GM23248 (cell line): ENCODE measurements at regions not wholly inside any gene's neighbourhood (a gene's known extent, or its start where the extent isn't known, plus 50 kb on each side); places are given as distances from the start of the nearest gene placed in this dataset.

Experiments used
- DNase-seq: peaks from one replicate; pipeline ENCODE4 v3.0.0-alpha.2; 2015
- H2AFZ ChIP-seq: fragments of 200-600 bp; sonication (generic); 2 replicates; pipeline ENCODE4 v1.6.1; 2016; ENCODE audit warnings: antibody characterized with exemption
- H3F3A ChIP-seq: fragments of 200-600 bp; sonication (generic); 2 replicates; pipeline ENCODE4 v1.6.1; 2016; ENCODE audit warnings: mild to moderate bottlenecking, antibody characterized with exemption, mixed run types; ENCODE audit not compliant: insufficient read depth
- H3K27ac ChIP-seq: fragments of 200-600 bp; sonication (generic); 2 replicates; pipeline ENCODE4 v1.5.1; 2016; ENCODE audit warnings: mild to moderate bottlenecking
- H3K27me3 ChIP-seq: fragments of 200-600 bp; sonication (generic); replicated peaks from 2 replicates; pipeline ENCODE4 v1.6.1; 2016; ENCODE audit warnings: mild to moderate bottlenecking; ENCODE audit not compliant: insufficient read depth
- H3K36me3 ChIP-seq: fragments of 200-600 bp; sonication (generic); 2 replicates; pipeline ENCODE4 v1.6.1; 2016; ENCODE audit warnings: low read depth, mild to moderate bottlenecking
- H3K4me1 ChIP-seq: fragments of 200-600 bp; sonication (generic); 2 replicates; pipeline ENCODE4 v1.6.1; 2016; ENCODE audit warnings: mild to moderate bottlenecking; ENCODE audit not compliant: insufficient read depth
- H3K4me2 ChIP-seq: fragments of 200-600 bp; sonication (generic); one replicate; pipeline ENCODE4 v1.6.1; 2016; ENCODE audit warnings: mild to moderate bottlenecking; ENCODE audit not compliant: unreplicated experiment
- H3K4me3 ChIP-seq: fragments of 200-600 bp; sonication (generic); 2 replicates; pipeline ENCODE4 v1.5.1; 2016; ENCODE audit warnings: mild to moderate bottlenecking
- H3K79me2 ChIP-seq: fragments of 200-600 bp; sonication (generic); 2 replicates; pipeline ENCODE4 v1.6.1; 2016; ENCODE audit warnings: mild to moderate bottlenecking; ENCODE audit not compliant: insufficient read depth
- H3K9ac ChIP-seq: fragments of 200-600 bp; sonication (generic); 2 replicates; pipeline ENCODE4 v1.6.1; 2016; ENCODE audit warnings: mild to moderate bottlenecking
- H3K9me2 ChIP-seq: fragments of 200-600 bp; sonication (generic); 2 replicates; pipeline ENCODE4 v1.6.1; 2016; ENCODE audit warnings: mixed run types, mild to moderate bottlenecking, moderate library complexity; ENCODE audit not compliant: insufficient read depth
- H3K9me3 ChIP-seq: fragments of 200-600 bp; sonication (generic); one replicate; pipeline ENCODE4 v1.6.1; 2017; ENCODE audit warnings: low read depth
- H4K20me1 ChIP-seq: fragments of 200-600 bp; sonication (generic); 2 replicates; pipeline ENCODE4 v1.6.0; 2016; ENCODE audit not compliant: insufficient read depth
- EZH2 ChIP-seq: fragments of 200-600 bp; sonication (generic); IDR thresholded peaks from 2 replicates; pipeline ENCODE4 v1.6.1; 2018; ENCODE audit warnings: antibody characterized with exemption, mild to moderate bottlenecking; ENCODE audit not compliant: insufficient read depth, poor library complexity, severe bottlenecking
- EZH2phosphoT487 ChIP-seq: fragments of 200-600 bp; sonication (generic); IDR thresholded peaks from 2 replicates; pipeline ENCODE4 v1.6.1; 2018; ENCODE audit warnings: antibody characterized with exemption, moderate library complexity, mild to moderate bottlenecking, low read depth; ENCODE audit not compliant: insufficient read depth
- WGBS, 2 experiments: methylation state at CpG; one replicate each; pipeline ENCODE4 v1.1.6; 2015 to 2017; ENCODE audit warnings: low lambda C conversion rate in 2 of 2, low coverage in 1 of 2; ENCODE audit errors: missing lambda C conversion rate in 2 of 2; 5-methylcytosine and 5-hydroxymethylcytosine counted together
- in situ Hi-C: fragments of 300-500 bp; cut with MboI; formaldehyde crosslinking; loops from 2 replicates; pipeline ENCODE4 v1.15.0; 2020

DNA sequence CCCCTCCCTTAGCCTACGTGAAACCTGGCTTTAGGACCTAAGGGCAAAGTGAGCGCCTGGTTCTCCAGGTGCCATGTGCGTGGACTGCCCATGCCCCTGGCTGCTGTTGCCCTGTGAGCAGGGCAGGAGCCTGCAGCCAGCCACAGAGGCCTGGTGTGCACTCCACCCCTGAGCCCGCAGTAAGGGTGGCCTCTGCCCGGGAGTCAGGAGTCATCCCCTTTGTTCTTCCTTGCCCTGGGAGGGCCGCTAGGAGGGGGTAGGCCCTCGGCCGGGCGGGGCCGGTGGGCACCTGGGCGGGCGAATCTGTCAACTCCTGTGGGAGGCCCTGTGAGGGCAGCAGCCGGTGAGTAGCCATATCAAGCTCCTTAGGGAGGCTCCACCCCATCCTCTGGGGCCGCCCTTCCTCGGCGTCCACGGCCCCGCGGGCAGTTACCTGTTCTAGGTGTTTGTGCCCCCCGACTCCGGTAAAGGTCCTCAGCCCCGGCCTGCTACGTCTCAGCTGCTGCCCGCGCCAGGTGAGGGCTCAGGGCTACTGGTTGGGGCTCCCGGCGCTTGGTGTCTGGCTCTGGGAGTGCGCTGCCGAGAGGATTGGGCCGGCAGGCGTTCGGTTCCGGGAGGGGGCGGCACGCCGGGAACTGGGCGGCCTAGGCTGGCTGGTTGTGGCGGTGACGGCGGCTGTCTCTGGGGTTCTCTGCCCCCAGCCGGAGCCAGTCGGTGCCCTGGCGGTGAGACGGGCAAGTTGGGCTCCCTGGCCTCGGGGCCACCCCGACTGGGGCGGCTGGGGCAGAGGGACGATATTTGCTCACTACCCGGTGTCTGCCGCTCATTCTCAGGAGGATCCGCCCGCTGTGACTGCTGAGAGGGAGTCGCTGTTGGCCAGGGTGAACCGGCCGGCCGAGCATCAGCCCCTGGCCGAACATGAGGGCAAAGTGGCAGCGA is 1060.2 kb downstream of the TECRL start:
- no peak for TF ChIP-seq EZH2phosphoT487
- TF ChIP-seq EZH2, result no peak
- Histone ChIP-seq H3K4me1 (no peaks in the 10 kb centered on the region), H3K9me3 (no peaks in the 10 kb centered on the region), H3K79me2 (no peaks in the 10 kb centered on the region), H3K4me3 (no peak overlapping the region), H4K20me1 (no peaks in the 10 kb centered on the region), H2AFZ (no peak overlapping the region), H3F3A (no peaks in the 10 kb centered on the region), H3K27me3 (no peaks in the 10 kb centered on the region), H3K9me2 (no peaks in the 10 kb centered on the region), H3K9ac (no peak overlapping the region), H3K27ac (no peak overlapping the region), H3K4me2 (no peak overlapping the region), H3K36me3 (no peaks in the 10 kb centered on the region)
- in situ Hi-C loops, result no loop called here
- no peak for DNase-seq
- WGBS, 2 experiments, result 67 to 69% methylated on average over 48 to 51 of the region's 58 CpGs

DNA sequence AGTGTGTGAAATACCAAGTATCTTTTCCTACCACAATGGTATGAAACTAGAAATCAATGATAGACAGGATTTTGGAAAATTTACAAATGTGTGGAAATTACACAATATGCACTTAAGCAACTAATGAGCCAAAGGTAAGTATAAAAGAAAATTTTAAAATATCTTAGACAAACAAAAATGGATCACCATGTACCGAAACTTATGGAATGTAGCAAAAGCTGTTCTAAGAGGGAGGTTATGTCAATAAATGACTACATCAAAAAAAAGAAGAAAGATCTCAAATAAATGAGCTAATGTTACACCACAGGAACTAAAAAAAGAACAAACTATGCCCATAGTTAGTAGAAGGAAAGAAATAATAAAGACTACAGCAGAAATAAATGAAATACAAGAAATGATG is 1084.1 kb downstream of the TECRL start:
- Histone ChIP-seq H3K9me3 (no peaks in the 10 kb centered on the region), H3K36me3 (no peaks in the 10 kb centered on the region), H4K20me1 (no peaks in the 10 kb centered on the region), H3F3A (no peaks in the 10 kb centered on the region), H3K27ac (no peak overlapping the region), H3K79me2 (no peaks in the 10 kb centered on the region), H3K27me3 (no peaks in the 10 kb centered on the region), H3K4me1 (no peaks in the 10 kb centered on the region), H3K9me2 (no peaks in the 10 kb centered on the region), H3K9ac (no peak overlapping the region), H2AFZ (no peak overlapping the region), H3K4me2 (no peak overlapping the region), H3K4me3 (no peak overlapping the region)
- no peak for TF ChIP-seq EZH2phosphoT487
- DNase-seq, result no peak
- in situ Hi-C loops, result no loop called here
- 26 to 28% methylated on average over 1 of the region's 1 CpG for WGBS, 2 experiments

DNA sequence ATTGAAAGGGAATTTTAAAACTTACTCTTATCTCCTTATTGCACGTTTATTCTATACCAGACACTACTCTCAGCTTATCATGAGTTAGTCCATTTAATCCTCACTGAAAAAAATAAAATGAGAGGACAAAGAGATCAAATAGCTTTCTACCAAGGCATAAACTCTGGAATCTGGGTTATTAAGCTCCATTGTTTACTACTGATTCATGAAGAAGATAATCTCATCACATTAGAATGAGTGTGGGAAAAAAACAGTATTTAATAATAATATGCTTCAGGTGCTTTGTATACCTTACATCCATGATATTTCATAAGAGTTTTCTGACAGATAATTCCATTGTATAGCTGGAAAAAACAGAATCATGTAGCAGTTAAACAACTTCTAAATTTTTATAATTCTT is 1092.6 kb downstream of the TECRL start:
- WGBS, 2 experiments, result 0% methylated on average over 1 of the region's 1 CpG
- H2AFZ ChIP-seq, result no peak overlapping the region
- H3K36me3 ChIP-seq, result no peaks in the 10 kb centered on the region
- H3K4me1 ChIP-seq, result no peaks in the 10 kb centered on the region
- H3F3A ChIP-seq, result no peaks in the 10 kb centered on the region
- H3K9me2 ChIP-seq, result no peaks in the 10 kb centered on the region
- peaks cover 5% of the 10 kb centered on the region for H3K9me3 ChIP-seq
- no peak overlapping the region for H3K27ac ChIP-seq
- H3K4me3 ChIP-seq, result no peak overlapping the region
- no peak overlapping the region for H3K4me2 ChIP-seq
- no peak for TF ChIP-seq EZH2phosphoT487
- TF ChIP-seq EZH2, result no peak
- no peak for DNase-seq
- no peaks in the 10 kb centered on the region for H3K27me3 ChIP-seq
- no peak overlapping the region for H3K9ac ChIP-seq
- H3K79me2 ChIP-seq, result no peaks in the 10 kb centered on the region
- in situ Hi-C loops, result no loop called here
- H4K20me1 ChIP-seq, result no peaks in the 10 kb centered on the region

DNA sequence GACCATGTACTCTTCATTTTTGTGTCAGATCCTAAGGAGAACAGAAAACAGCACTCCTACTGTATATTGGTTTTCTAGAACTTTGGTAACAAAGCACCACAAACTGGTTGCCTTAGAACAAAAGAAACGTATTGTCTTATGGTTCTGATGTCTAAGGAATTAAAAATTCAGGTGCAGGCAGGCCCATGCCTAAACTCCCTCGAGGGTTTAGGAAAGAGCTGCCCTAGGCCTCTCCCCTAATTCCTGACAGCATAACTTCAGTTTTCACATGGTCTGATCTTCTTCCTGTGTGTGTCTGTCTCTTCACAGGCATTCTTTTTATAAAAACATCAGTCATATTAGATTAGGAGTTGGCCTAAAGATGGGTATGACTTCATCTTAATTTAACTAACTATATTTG is 1093.6 kb downstream of the TECRL start:
- Histone ChIP-seq H3K4me1 (no peaks in the 10 kb centered on the region), H3K9me2 (no peaks in the 10 kb centered on the region), H3F3A (no peaks in the 10 kb centered on the region), H3K4me3 (no peak overlapping the region), H3K27ac (no peak overlapping the region), H2AFZ (no peak overlapping the region), H3K9me3 (peaks cover 5% of the 10 kb centered on the region), H3K9ac (no peak overlapping the region), H3K36me3 (no peaks in the 10 kb centered on the region), H3K4me2 (no peak overlapping the region), H3K79me2 (no peaks in the 10 kb centered on the region), H4K20me1 (no peaks in the 10 kb centered on the region), H3K27me3 (no peaks in the 10 kb centered on the region)
- 0 to 7% methylated on average over 2 of the region's 2 CpGs for WGBS, 2 experiments
- TF ChIP-seq EZH2, result no peak
- no peak for TF ChIP-seq EZH2phosphoT487
- in situ Hi-C loops, result no loop called here
- no peak for DNase-seq

DNA sequence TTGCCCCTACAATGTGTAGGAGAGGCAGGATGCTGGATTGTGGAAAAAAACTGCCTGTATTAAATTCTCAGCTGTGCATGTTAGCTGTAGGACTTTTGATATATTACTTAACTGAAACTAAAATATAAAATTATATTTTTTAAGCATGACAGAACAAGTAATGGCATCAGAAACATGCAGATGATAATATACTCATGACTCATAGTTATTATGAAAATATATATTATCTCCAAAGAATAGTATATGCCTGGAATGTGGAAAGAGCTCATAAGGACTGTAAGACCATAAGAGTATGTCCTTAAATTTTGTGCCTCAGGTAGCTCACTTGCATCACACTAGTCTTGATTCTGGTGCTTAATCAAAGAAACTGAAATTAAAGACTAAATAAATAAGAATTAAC is 1100.6 kb downstream of the TECRL start:
- in situ Hi-C loops, result no loop called here
- H3K79me2 ChIP-seq, result no peaks in the 10 kb centered on the region
- no peak for DNase-seq

More for the DNA sequence above, 1100.6 kb downstream of the TECRL start:
- Histone ChIP-seq H3K27me3 (no peaks in the 10 kb centered on the region), H3K4me2 (no peak overlapping the region), H3K9me2 (no peaks in the 10 kb centered on the region), H3K36me3 (no peaks in the 10 kb centered on the region), H2AFZ (no peak overlapping the region), H3K4me1 (no peaks in the 10 kb centered on the region), H3F3A (no peaks in the 10 kb centered on the region), H4K20me1 (no peaks in the 10 kb centered on the region), H3K9ac (no peak overlapping the region), H3K27ac (no peak overlapping the region), H3K4me3 (no peak overlapping the region), H3K9me3 (peaks cover 5% of the 10 kb centered on the region)
- no peak for TF ChIP-seq EZH2
- TF ChIP-seq EZH2phosphoT487, result no peak
